Progenitor cell of endocrine pancreas (in vitro differentiated cells): ENCODE measurements at regions not wholly inside any gene's neighbourhood (a gene's known extent, or its start where the extent isn't known, plus 50 kb on each side); places are given as distances from the start of the nearest gene placed in this dataset.

Experiments used
- DNase-seq: peaks from one replicate; pipeline ENCODE4 v3.0.0; 2021; ENCODE audit warnings: low spot score; ENCODE audit not compliant: unreplicated experiment
- H3K27ac Mint-ChIP-seq: 2 replicates; pipeline ENCODE4 v1.8.0; 2021; ENCODE audit warnings: mild to moderate bottlenecking, moderate library complexity, mixed read lengths
- H3K27me3 Mint-ChIP-seq: 2 replicates; pipeline ENCODE4 v1.8.0; 2021; ENCODE audit warnings: mixed read lengths
- H3K36me3 Mint-ChIP-seq: 2 replicates; pipeline ENCODE4 v1.8.0; 2022; ENCODE audit warnings: mixed read lengths; ENCODE audit not compliant: insufficient read depth
- H3K4me1 Mint-ChIP-seq: 2 replicates; pipeline ENCODE4 v1.8.0; 2021; ENCODE audit warnings: low read depth, mixed read lengths
- H3K4me3 Mint-ChIP-seq: 2 replicates; pipeline ENCODE4 v1.8.0; 2021; ENCODE audit warnings: low read depth, mild to moderate bottlenecking, moderate library complexity, mixed read lengths
- H3K9me3 Mint-ChIP-seq: 2 replicates; pipeline ENCODE4 v1.8.0; 2021; ENCODE audit warnings: low read depth, mixed read lengths
- CTCF ChIP-seq: fragments of 200-600 bp; sonication (generic); IDR thresholded peaks from one replicate; pipeline ENCODE4 v1.5.0; 2021; ENCODE audit warnings: antibody characterized with exemption, mild to moderate bottlenecking; ENCODE audit not compliant: unreplicated experiment

- Mint-ChIP-seq H3K4me1 (peaks cover 10% of the 10 kb centered on the region), H3K27ac (no peak overlapping the region), H3K36me3 (no peaks in the 10 kb centered on the region), H3K27me3 (no peaks in the 10 kb centered on the region), H3K4me3 (no peak overlapping the region), H3K9me3 (peaks cover 9% of the 10 kb centered on the region)
- no peak for DNase-seq
- no peak for TF ChIP-seq CTCF
Measured at GRCh38 chr13:58587183-58587582, 955.6 kb downstream of the PCDH17 start.

- no peak for TF ChIP-seq CTCF
- Mint-ChIP-seq H3K9me3 (peaks cover 9% of the 10 kb centered on the region), H3K36me3 (no peaks in the 10 kb centered on the region), H3K4me1 (peaks cover 13% of the 10 kb centered on the region), H3K27me3 (no peaks in the 10 kb centered on the region), H3K4me3 (no peak overlapping the region), H3K27ac (no peak overlapping the region)
- DNase-seq, result no peak
Measured at GRCh38 chr13:58592052-58592451, 960.5 kb downstream of the PCDH17 start.

GRCh38 chr13:58592786-58593185, 961.2 kb downstream of the PCDH17 start:
- no peak overlapping the region for H3K27ac Mint-ChIP-seq
- H3K4me3 Mint-ChIP-seq, result no peak overlapping the region
- H3K4me1 Mint-ChIP-seq, result peaks cover 13% of the 10 kb centered on the region
- H3K9me3 Mint-ChIP-seq, result peaks cover 9% of the 10 kb centered on the region
- no peak for DNase-seq
- TF ChIP-seq CTCF, result no peak
- no peaks in the 10 kb centered on the region for H3K27me3 Mint-ChIP-seq
- no peaks in the 10 kb centered on the region for H3K36me3 Mint-ChIP-seq

GRCh38 chr13:58594747-58595600, 963.4 kb downstream of the PCDH17 start:
- no peak for TF ChIP-seq CTCF
- Mint-ChIP-seq H3K27ac (no peak overlapping the region), H3K9me3 (peaks cover 5% of the 10 kb centered on the region), H3K27me3 (no peaks in the 10 kb centered on the region), H3K4me1 (peaks cover 13% of the 10 kb centered on the region), H3K36me3 (no peaks in the 10 kb centered on the region), H3K4me3 (no peak overlapping the region)
- no peak for DNase-seq

GRCh38 chr13:58597552-58597951, 966.0 kb downstream of the PCDH17 start:
- Mint-ChIP-seq H3K27ac (no peak overlapping the region), H3K27me3 (no peaks in the 10 kb centered on the region), H3K9me3 (peaks cover 7% of the 10 kb centered on the region), H3K36me3 (peaks cover 1% of the 10 kb centered on the region), H3K4me3 (no peak overlapping the region), H3K4me1 (peaks cover 13% of the 10 kb centered on the region)
- no peak for DNase-seq
- TF ChIP-seq CTCF, result no peak
